ENCODE measurements at regions not wholly inside any gene's neighbourhood (a gene's known extent, or its start where the extent isn't known, plus 50 kb on each side); places are given as distances from the start of the nearest gene placed in this dataset.
"Not testable (repeated sequence)": the region's sequence is repeated elsewhere in the genome, so short reads cannot be mapped to it uniquely, and the experiment has no call there.

- CTCF ChIA-PET (ENCODE audit: unreplicated experiment), result no interaction called here
These were observed 369.3 kb upstream of the ATP11B start for GRCh38 chr3:182424006-182424405.

GRCh38 chr3:182425926-182426718 lies 367.2 kb upstream of the ATP11B start:
- BruUV-seq (replicated peaks); H3K4me2 ChIP-seq (ENCODE audit: low read length): not testable (repeated sequence)

More at GRCh38 chr3:182424006-182424405, 369.3 kb upstream of the ATP11B start:
- Histone ChIP-seq H3K79me2 (ENCODE audit: insufficient read depth, low read depth, low read length) (no peaks in the 10 kb centered on the region), H3K4me3 (ENCODE audit: low read depth, low read length, poor library complexity, severe bottlenecking) (no peak overlapping the region), H3K36me3 (ENCODE audit: insufficient read depth, low read length) (peaks cover 1% of the 10 kb centered on the region; the same call in 1 of the 2 replicates), H3K9me2 (ENCODE audit: insufficient read depth, low read length) (no peaks in the 10 kb centered on the region), H3K27ac (ENCODE audit: low read depth, low read length, poor library complexity, severe bottlenecking) (no peak overlapping the region), H2AFZ (ENCODE audit: low read length) (no peak overlapping the region), H3K4me2 (ENCODE audit: low read length) (no peak overlapping the region), H4K20me1 (ENCODE audit: insufficient read depth, low read length) (no peaks in the 10 kb centered on the region), H3K4me1 (ENCODE audit: insufficient read depth, low read length, poor library complexity, severe bottlenecking) (peaks cover 29% of the 10 kb centered on the region), H3K9me3 (ENCODE audit: low read length) (0 out of 2 replicates have a peak, but pooled peaks cover 1% of the 10 kb centered on the region)
- no peak for DNase-seq (ENCODE audit: low spot score)
- BruUV-seq (replicated peaks), result no TSS peak
- TF ChIP-seq, protein P1, sequence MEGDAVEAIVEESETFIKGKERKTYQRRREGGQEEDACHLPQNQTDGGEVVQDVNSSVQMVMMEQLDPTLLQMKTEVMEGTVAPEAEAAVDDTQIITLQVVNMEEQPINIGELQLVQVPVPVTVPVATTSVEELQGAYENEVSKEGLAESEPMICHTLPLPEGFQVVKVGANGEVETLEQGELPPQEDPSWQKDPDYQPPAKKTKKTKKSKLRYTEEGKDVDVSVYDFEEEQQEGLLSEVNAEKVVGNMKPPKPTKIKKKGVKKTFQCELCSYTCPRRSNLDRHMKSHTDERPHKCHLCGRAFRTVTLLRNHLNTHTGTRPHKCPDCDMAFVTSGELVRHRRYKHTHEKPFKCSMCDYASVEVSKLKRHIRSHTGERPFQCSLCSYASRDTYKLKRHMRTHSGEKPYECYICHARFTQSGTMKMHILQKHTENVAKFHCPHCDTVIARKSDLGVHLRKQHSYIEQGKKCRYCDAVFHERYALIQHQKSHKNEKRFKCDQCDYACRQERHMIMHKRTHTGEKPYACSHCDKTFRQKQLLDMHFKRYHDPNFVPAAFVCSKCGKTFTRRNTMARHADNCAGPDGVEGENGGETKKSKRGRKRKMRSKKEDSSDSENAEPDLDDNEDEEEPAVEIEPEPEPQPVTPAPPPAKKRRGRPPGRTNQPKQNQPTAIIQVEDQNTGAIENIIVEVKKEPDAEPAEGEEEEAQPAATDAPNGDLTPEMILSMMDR (conservative IDR thresholded peaks at IDR 0.05; ENCODE audit: low read length), result no peak
- no peak for TF ChIP-seq EZH2phosphoT487 (IDR thresholded peaks at IDR 0.05; ENCODE audit: borderline replicate concordance, low read depth, low read length)
- intact Hi-C loops (cut with micrococcal nuclease; ENCODE audit: unreplicated experiment), result no loop called here
- POLR2A ChIA-PET, result interaction anchor here (0.7 to 1.5 kb wide), 5 partner anchors 28 to 93 kb away, joined by 3 to 6 read pairs (median 4); no protein-coding TSS in a partner anchor

GRCh38 chr3:182431972-182432371 lies 361.3 kb upstream of the ATP11B start:
- CTCF ChIA-PET (ENCODE audit: unreplicated experiment); H3K27ac ChIP-seq (ENCODE audit: low read depth, low read length, poor library complexity, severe bottlenecking); BruUV-seq (replicated peaks); DNase-seq (ENCODE audit: low spot score); H4K20me1 ChIP-seq (ENCODE audit: insufficient read depth, low read length); H2AFZ ChIP-seq (ENCODE audit: low read length); H3K4me1 ChIP-seq (ENCODE audit: insufficient read depth, low read length, poor library complexity, severe bottlenecking); H3K79me2 ChIP-seq (ENCODE audit: insufficient read depth, low read depth, low read length); H3K4me3 ChIP-seq (ENCODE audit: low read depth, low read length, poor library complexity, severe bottlenecking); H3K9me2 ChIP-seq (ENCODE audit: insufficient read depth, low read length); H3K36me3 ChIP-seq (ENCODE audit: insufficient read depth, low read length); intact Hi-C loops (cut with micrococcal nuclease; ENCODE audit: unreplicated experiment); H3K9me3 ChIP-seq (ENCODE audit: low read length); H3K4me2 ChIP-seq (ENCODE audit: low read length): not testable (repeated sequence)
- POLR2A ChIA-PET, result interaction anchor here (0.6 to 2.9 kb wide), 2 partner anchors 19 to 67 kb away, joined by 3 to 12 read pairs; no protein-coding TSS in a partner anchor

More at GRCh38 chr3:182425926-182426718, 367.2 kb upstream of the ATP11B start:
- H3K9me2 ChIP-seq (ENCODE audit: insufficient read depth, low read length); H3K9me3 ChIP-seq (ENCODE audit: low read length); intact Hi-C loops (cut with micrococcal nuclease; ENCODE audit: unreplicated experiment); H3K4me3 ChIP-seq (ENCODE audit: low read depth, low read length, poor library complexity, severe bottlenecking); H3K36me3 ChIP-seq (ENCODE audit: insufficient read depth, low read length); CTCF ChIA-PET (ENCODE audit: unreplicated experiment); DNase-seq (ENCODE audit: low spot score); H2AFZ ChIP-seq (ENCODE audit: low read length); H3K79me2 ChIP-seq (ENCODE audit: insufficient read depth, low read depth, low read length); H4K20me1 ChIP-seq (ENCODE audit: insufficient read depth, low read length); H3K27ac ChIP-seq (ENCODE audit: low read depth, low read length, poor library complexity, severe bottlenecking): not testable (repeated sequence)
- peaks cover 10% of the 10 kb centered on the region for H3K4me1 ChIP-seq (ENCODE audit: insufficient read depth, low read length, poor library complexity, severe bottlenecking)
- POLR2A ChIA-PET, result interaction anchor here (0.6 kb wide), 1 partner anchor 49 kb away, joined by 3 read pairs; no protein-coding TSS in a partner anchor
